ENCODE measurements at regions not wholly inside any gene's neighbourhood (a gene's known extent, or its start where the extent isn't known, plus 50 kb on each side); places are given as distances from the start of the nearest gene placed in this dataset.
"Not testable (repeated sequence)": the region's sequence is repeated elsewhere in the genome, so short reads cannot be mapped to it uniquely, and the experiment has no call there.

GRCh38 chr20:51927970-51928369, 125.6 kb upstream of the SALL4 start:
- TF ChIP-seq CTCF, POLR2A (IDR thresholded peaks at IDR 0.05): not testable (repeated sequence)

All from adrenal gland (tissue), 5 donors.